Small intestine (tissue), 7 donors: ENCODE measurements at regions not wholly inside any gene's neighbourhood (a gene's known extent, or its start where the extent isn't known, plus 50 kb on each side); places are given as distances from the start of the nearest gene placed in this dataset.

Experiments
- DNase-seq, 2 donors: peaks; one replicate each; pipeline versions ENCODE4 v3.0.0 to v3.0.0-alpha.2; 2013
- FAIRE-seq: peaks from 2 replicates; lab custom pipeline; 2012; peaks lifted over from hg19 to GRCh38; lab: Jason Lieb, UNC
- H3K27ac ChIP-seq, 3 donors: one replicate each; pipeline ENCODE4 v1.5.1; 2013; ENCODE audit warnings: low read length in 2 of 3, mild to moderate bottlenecking in 2 of 3, control low read depth in 1 of 3, inconsistent platforms in 1 of 3, low read depth in 1 of 3, moderate library complexity in 1 of 3
- H3K27me3 ChIP-seq, 3 donors: one replicate each; pipeline ENCODE4 v1.6.1; 2013; ENCODE audit warnings: low read length in 3 of 3, inconsistent platforms in 1 of 3; ENCODE audit not compliant: control insufficient read depth in 3 of 3, insufficient read depth in 3 of 3
- H3K36me3 ChIP-seq, 3 donors: one replicate each; pipeline ENCODE4 v1.6.1; 2013; ENCODE audit warnings: low read length in 3 of 3, inconsistent platforms in 1 of 3, low read depth in 1 of 3, mild to moderate bottlenecking in 1 of 3, moderate library complexity in 1 of 3; ENCODE audit not compliant: control insufficient read depth in 3 of 3, insufficient read depth in 2 of 3
- H3K4me1 ChIP-seq, 3 donors: one replicate each; pipeline ENCODE4 v1.6.1; 2013; ENCODE audit warnings: low read length in 2 of 3, inconsistent platforms in 1 of 3, low read depth in 1 of 3, mild to moderate bottlenecking in 1 of 3, moderate library complexity in 1 of 3; ENCODE audit not compliant: control insufficient read depth in 3 of 3, insufficient read depth in 2 of 3
- H3K4me3 ChIP-seq, 3 donors: one replicate each; pipeline ENCODE4 v1.5.1; 2013; ENCODE audit warnings: low read length in 3 of 3, control low read depth in 1 of 3, inconsistent platforms in 1 of 3, low read depth in 1 of 3, mild to moderate bottlenecking in 1 of 3, moderate library complexity in 1 of 3
- H3K9me3 ChIP-seq, 2 donors: one replicate each; pipeline ENCODE4 v1.6.1; 2013; ENCODE audit warnings: low read depth in 1 of 2, low read length in 1 of 2; ENCODE audit not compliant: control insufficient read depth in 2 of 2, insufficient read depth in 1 of 2
- WGBS, 3 donors: extraction: QIAGEN DNeasy Blood & Tissue Kit; methylation state at CpG; one replicate each; pipeline ENCODE4 v1.1.7; 2013; 5-methylcytosine and 5-hydroxymethylcytosine counted together
- donor health status: healthy with polysubstance abuse.
- donor health status: control.
- donor health status: control.
- donor health status: Bipolar disorder and iron deficiency.
- donor health status: healthy.

- FAIRE-seq (no peak), DNase-seq (no peak)
- 60 to 68% (median 64%) methylated on average over 5 of the region's 5 CpGs for WGBS, 3 donors
- no peak overlapping the region for H3K27ac ChIP-seq
- H3K36me3 ChIP-seq: no peaks in the 10 kb centered on the region
- no peak overlapping the region for H3K4me3 ChIP-seq
- no peaks in the 10 kb centered on the region for H3K27me3 ChIP-seq
- H3K4me1 ChIP-seq: no peaks in the 10 kb centered on the region
- peaks cover 0 to 2% of the 10 kb centered on the region in 2 donors for H3K9me3 ChIP-seq
Observed at GRCh38 chr4:181728305-181728966, 514.8 kb upstream of the TENM3 start.

GRCh38 chr4:181731900-181732299 lies 511.3 kb upstream of the TENM3 start:
- no peak for FAIRE-seq
- Histone ChIP-seq H3K36me3 (no peaks in the 10 kb centered on the region), H3K27me3 (no peaks in the 10 kb centered on the region), H3K9me3 (no peaks in the 10 kb centered on the region), H3K4me3 (no peak overlapping the region), H3K27ac (no peak overlapping the region), H3K4me1 (no peaks in the 10 kb centered on the region)
- DNase-seq: no peak
- 79 to 81% (median 80%) methylated on average over 1 of the region's 1 CpG for WGBS, 3 donors

GRCh38 chr4:181737744-181738143 lies 505.5 kb upstream of the TENM3 start:
- Histone ChIP-seq H3K27ac (no peak overlapping the region), H3K27me3 (no peaks in the 10 kb centered on the region), H3K4me1 (no peaks in the 10 kb centered on the region), H3K4me3 (no peak overlapping the region), H3K9me3 (no peaks in the 10 kb centered on the region), H3K36me3 (no peaks in the 10 kb centered on the region)
- 62 to 74% (median 63%) methylated on average over 4 of the region's 4 CpGs for WGBS, 3 donors
- FAIRE-seq (no peak), DNase-seq (no peak)

GRCh38 chr4:181739031-181739430 lies 504.2 kb upstream of the TENM3 start:
- Histone ChIP-seq H3K4me3 (no peak overlapping the region), H3K27ac (no peak overlapping the region), H3K27me3 (no peaks in the 10 kb centered on the region), H3K4me1 (no peaks in the 10 kb centered on the region), H3K36me3 (no peaks in the 10 kb centered on the region), H3K9me3 (peaks cover 0 to 3% of the 10 kb centered on the region in 2 donors)
- DNase-seq (no peak), FAIRE-seq (no peak)
- WGBS, 3 donors: 63 to 71% (median 66%) methylated on average over 6 of the region's 6 CpGs

- Histone ChIP-seq H3K27ac (no peak overlapping the region), H3K27me3 (no peaks in the 10 kb centered on the region), H3K4me3 (no peak overlapping the region), H3K9me3 (peaks cover 0 to 3% of the 10 kb centered on the region in 2 donors), H3K36me3 (no peaks in the 10 kb centered on the region), H3K4me1 (no peaks in the 10 kb centered on the region)
- no peak for FAIRE-seq
- 86 to 88% (median 88%) methylated on average over 6 of the region's 6 CpGs for WGBS, 3 donors
- no peak for DNase-seq
Observed at GRCh38 chr4:181741513-181741912, 501.7 kb upstream of the TENM3 start.

GRCh38 chr4:181745933-181746625 lies 497.1 kb upstream of the TENM3 start:
- no peaks in the 10 kb centered on the region for H3K27me3 ChIP-seq
- no peaks in the 10 kb centered on the region for H3K36me3 ChIP-seq
- DNase-seq (no peak), FAIRE-seq (no peak)
- 71 to 92% (median 88%) methylated on average over 1 of the region's 1 CpG for WGBS, 3 donors
- no peak overlapping the region for H3K27ac ChIP-seq
- H3K4me3 ChIP-seq: no peak overlapping the region
- H3K4me1 ChIP-seq: no peaks in the 10 kb centered on the region
- H3K9me3 ChIP-seq: peaks cover 0 to 3% of the 10 kb centered on the region in 2 donors

GRCh38 chr4:181748581-181748980 lies 494.6 kb upstream of the TENM3 start:
- Histone ChIP-seq H3K27ac (no peak overlapping the region), H3K4me3 (no peak overlapping the region), H3K4me1 (no peaks in the 10 kb centered on the region), H3K27me3 (no peaks in the 10 kb centered on the region), H3K36me3 (no peaks in the 10 kb centered on the region), H3K9me3 (no peaks in the 10 kb centered on the region)
- WGBS, 3 donors: 56 to 71% (median 60%) methylated on average over 4 of the region's 4 CpGs
- no peak for FAIRE-seq
- DNase-seq: no peak

- no peaks in the 10 kb centered on the region for H3K36me3 ChIP-seq
- H3K27ac ChIP-seq: no peak overlapping the region
- no peaks in the 10 kb centered on the region for H3K4me1 ChIP-seq
- no peak overlapping the region for H3K4me3 ChIP-seq
- DNase-seq (no peak), FAIRE-seq (no peak)
- WGBS, 3 donors: 83 to 88% (median 87%) methylated on average over 6 of the region's 6 CpGs
- no peaks in the 10 kb centered on the region for H3K9me3 ChIP-seq
- H3K27me3 ChIP-seq: no peaks in the 10 kb centered on the region
Observed at GRCh38 chr4:181752516-181752915, 490.7 kb upstream of the TENM3 start.
